HepG2 (cell line): ENCODE measurements at regions not wholly inside any gene's neighbourhood (a gene's known extent, or its start where the extent isn't known, plus 50 kb on each side); places are given as distances from the start of the nearest gene placed in this dataset.

Source experiments
- ATAC-seq: fragments of 200-7000 bp; cut with Tn5 transposase; 3 replicates; pipeline ENCODE4 v1.9.1; 2020; ENCODE audit warnings: mild to moderate bottlenecking, moderate library complexity
- BruUV-seq: library from RNA; stranded (reverse); fragments of 400-500 nt; replicated peaks from 2 replicates; lab custom pipeline; 2021; lab: Mats Ljungman, UMichigan
- CTCF ChIA-PET: fragments of 300-600 bp; formaldehyde crosslinking; extraction: SDS; loops from one replicate; lab custom pipeline; 2021; ENCODE audit warnings: low total read pairs, inconsistent platforms, low intra/inter-chr PET ratio; lab: Yijun Ruan, JAX
- POLR2A ChIA-PET: fragments of 350-600 bp; sonication (Branson Sonifier 250); formaldehyde crosslinking; loops from one replicate; lab custom pipeline; 2020; ENCODE audit warnings: antibody characterized with exemption, inconsistent platforms; lab: Yijun Ruan, JAX
- DNase-seq: peaks from one replicate; pipeline ENCODE4 v3.0.0-alpha.2; 2015; ENCODE audit warnings: low spot score
- FAIRE-seq: peaks from 3 replicates; lab custom pipeline; 2011; peaks lifted over from hg19 to GRCh38; lab: Jason Lieb, UNC
- H2AFZ ChIP-seq: one replicate; pipeline ENCODE4 v1.6.1; 2011; ENCODE audit warnings: low read length, inconsistent platforms
- H3K27ac ChIP-seq: fragments of 300-600 bp; 3 replicates; pipeline ENCODE4 v1.8.0; 2011; ENCODE audit warnings: mixed run types, mild to moderate bottlenecking, mixed read lengths, low read length, inconsistent platforms; ENCODE audit not compliant: insufficient read depth; ENCODE audit errors: extremely low read length
- H3K27me3 ChIP-seq, 2 experiments: fragments of 200-600 bp in 1 of 2; 2 replicates in 1 of 2; 3 replicates in 1 of 2; pipeline versions ENCODE4 v1.6.0 to v1.8.0; 2011; ENCODE audit warnings: low read length in 2 of 2, mild to moderate bottlenecking in 2 of 2, moderate library complexity in 2 of 2, inconsistent platforms in 1 of 2; ENCODE audit not compliant: insufficient read depth in 2 of 2, control insufficient read depth in 1 of 2
- H3K36me3 ChIP-seq, 2 experiments: fragments of 200-600 bp in 1 of 2; replicated peaks in 1 of 2; 2 replicates in 1 of 2; 3 replicates in 1 of 2; pipeline versions ENCODE4 v1.5.1 to v1.8.0; 2011; ENCODE audit warnings: low read length in 2 of 2, inconsistent platforms in 1 of 2; ENCODE audit not compliant: insufficient read depth in 2 of 2, control insufficient read depth in 1 of 2
- H3K4me1 ChIP-seq: 2 replicates; pipeline ENCODE4 v1.5.1; 2012; ENCODE audit warnings: low read length, inconsistent platforms; ENCODE audit not compliant: insufficient read depth
- H3K4me2 ChIP-seq: 2 replicates; pipeline ENCODE4 v1.6.0; 2011; ENCODE audit warnings: low read depth, low read length, inconsistent platforms
- H3K4me3 ChIP-seq, 3 experiments: fragments of 200-600 bp in 1 of 3; sonication (generic), shearing (Covaris generic) in 1 of 3; replicated peaks in 1 of 3; 2 replicates each; pipeline ENCODE4 v1.5.1; 2011 to 2016; ENCODE audit warnings: low read length in 3 of 3, inconsistent platforms in 2 of 3, low read depth in 2 of 3, mild to moderate bottlenecking in 2 of 3, control low read depth in 1 of 3, mixed read lengths in 1 of 3; ENCODE audit not compliant: insufficient read depth in 1 of 3
- H3K79me2 ChIP-seq: one replicate; pipeline ENCODE4 v1.6.1; 2011; ENCODE audit warnings: low read length, inconsistent platforms; ENCODE audit not compliant: insufficient read depth
- H3K9ac ChIP-seq: 2 replicates; pipeline ENCODE4 v1.6.0; 2011; ENCODE audit warnings: mild to moderate bottlenecking, low read depth, low read length, inconsistent platforms; ENCODE audit not compliant: insufficient read depth
- H3K9me3 ChIP-seq: 2 replicates; pipeline ENCODE4 v1.5.1; 2012; ENCODE audit warnings: mild to moderate bottlenecking, low read length
- H4K20me1 ChIP-seq: 2 replicates; pipeline ENCODE4 v1.6.0; 2011; ENCODE audit warnings: inconsistent platforms, mild to moderate bottlenecking, low read length, moderate library complexity; ENCODE audit not compliant: insufficient read depth
- ATF2 ChIP-seq: sonication (generic); formaldehyde crosslinking; IDR thresholded peaks from 2 replicates; pipeline ENCODE4 v1.4.0; 2020; ENCODE audit warnings: missing genetic modification reagents
- CEBPB ChIP-seq: IDR thresholded peaks from 2 replicates; pipeline ENCODE4 v1.6.1; 2011; ENCODE audit warnings: low read depth, low read length, improper control_type of control experiment, borderline replicate concordance
- IKZF5 ChIP-seq: IDR thresholded peaks from 2 replicates; pipeline ENCODE4 v1.6.1; 2018; ENCODE audit warnings: missing genetic modification reagents, mild to moderate bottlenecking, missing compliant biosample characterization
- KDM5A ChIP-seq: fragments of 200-600 bp; sonication (generic); IDR thresholded peaks from 2 replicates; pipeline ENCODE4 v1.7.0; 2018; ENCODE audit warnings: antibody characterized with exemption, mild to moderate bottlenecking, low read length, borderline replicate concordance
- RAD21 ChIP-seq: fragments of 450-650 bp; formaldehyde crosslinking; IDR thresholded peaks from 2 replicates; pipeline ENCODE4 v1.5.0; 2020; ENCODE audit warnings: mild to moderate bottlenecking
- SMARCC2 ChIP-seq: fragments of 450-650 bp; IDR thresholded peaks from 2 replicates; pipeline ENCODE4 v1.6.1; 2017; ENCODE audit warnings: antibody characterized with exemption, mild to moderate bottlenecking
- TEAD2 ChIP-seq: sonication (generic); formaldehyde crosslinking; IDR thresholded peaks from 2 replicates; pipeline ENCODE4 v1.9.0; 2021; ENCODE audit warnings: missing genetic modification reagents
- ZBTB7B ChIP-seq: sonication (generic); formaldehyde crosslinking; IDR thresholded peaks from 2 replicates; pipeline ENCODE4 v1.4.0; 2020; ENCODE audit warnings: missing genetic modification reagents
- ZMAT3 ChIP-seq: sonication (generic); formaldehyde crosslinking; conservative IDR thresholded peaks from 2 replicates; pipeline ENCODE4 v1.7.0; 2021; ENCODE audit warnings: missing genetic modification reagents
- WGBS: methylation state at CpG from one replicate; pipeline ENCODE4 v1.1.6; 2017; ENCODE audit warnings: low lambda C conversion rate; 5-methylcytosine and 5-hydroxymethylcytosine counted together
- in situ Hi-C: cut with HindIII; loops from 2 replicates; pipeline ENCODE4 v1.10.0; 2017; ENCODE audit warnings: low pct_unique_long_range_greater_than_20kb; ENCODE audit not compliant: extremely low pct_ligation_motif_present
- intact Hi-C: fragments of 100-400 bp; cut with micrococcal nuclease; formaldehyde crosslinking; loops from one replicate; pipeline ENCODE4 v1.10.0; 2022; ENCODE audit not compliant: unreplicated experiment

DNA sequence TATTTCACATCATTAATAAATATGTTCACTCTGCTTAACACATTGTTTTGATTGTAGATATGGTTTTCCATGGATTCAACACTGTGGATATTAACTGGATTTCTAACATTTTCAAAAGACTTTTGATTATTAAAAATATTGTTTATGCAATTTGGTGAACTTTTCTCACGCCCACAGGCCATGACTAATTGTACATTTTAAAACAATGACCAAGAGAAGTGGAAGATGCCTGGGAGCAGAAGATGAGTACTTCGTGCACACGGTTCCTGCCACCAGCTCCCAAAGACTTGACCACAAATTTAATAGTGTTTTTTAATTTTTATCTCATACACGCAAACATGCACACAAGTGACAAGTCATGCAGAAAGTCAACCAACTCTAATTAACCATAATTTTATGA lies 451.0 kb upstream of the ADARB2 start:
- Histone ChIP-seq H3K27me3 (no peaks in the 10 kb centered on the region), H4K20me1 (no peaks in the 10 kb centered on the region), H2AFZ (no peak overlapping the region), H3K4me1 (no peaks in the 10 kb centered on the region), H3K4me2 (no peak overlapping the region), H3K79me2 (no peaks in the 10 kb centered on the region), H3K4me3 (no peak overlapping the region), H3K27ac (no peak overlapping the region), H3K9me3 (peaks cover 12% of the 10 kb centered on the region), H3K36me3 (no peaks in the 10 kb centered on the region), H3K9ac (no peak overlapping the region)
- ChIA-PET POLR2A (no interaction called here), CTCF (no interaction called here)
- in situ Hi-C loops (no loop called here), intact Hi-C loops (no loop called here)
- 3% methylated on average over 4 of the region's 4 CpGs for WGBS
- DNase-seq (no peak), FAIRE-seq (no peak), ATAC-seq (no peak)
- BruUV-seq: no TSS peak
- no peak for TF ChIP-seq TEAD2
- TF ChIP-seq SMARCC2: no peak
- no peak for TF ChIP-seq ZMAT3 (CRISPR knock-in tag)
- TF ChIP-seq KDM5A: no peak
- no peak for TF ChIP-seq ZBTB7B (CRISPR knock-in tag)
- no peak for TF ChIP-seq ATF2 (CRISPR knock-in tag)
- TF ChIP-seq IKZF5 (CRISPR knock-in tag): no peak

DNA sequence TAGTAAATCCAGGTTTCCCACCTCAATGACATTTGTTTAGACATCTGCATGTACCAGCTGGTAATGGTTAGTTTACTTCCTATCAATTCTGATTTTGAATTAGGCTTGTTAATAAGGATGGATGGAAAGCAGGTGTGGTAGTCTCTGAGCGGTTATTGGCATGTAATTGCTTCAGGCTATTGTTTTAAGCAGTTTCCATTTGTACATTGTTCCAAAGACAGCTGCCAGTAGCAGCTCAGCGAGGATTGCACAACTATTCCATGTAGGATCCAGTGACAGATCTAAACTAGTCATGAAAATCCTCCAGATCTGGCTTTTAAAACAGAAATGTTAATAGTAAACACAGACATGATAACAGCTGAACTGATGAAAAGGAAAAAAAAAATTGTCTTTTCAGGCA lies 436.0 kb upstream of the ADARB2 start:
- no peaks in the 10 kb centered on the region for H3K27me3 ChIP-seq
- H3K27ac ChIP-seq: no peak overlapping the region
- H2AFZ ChIP-seq: no peak overlapping the region
- no peaks in the 10 kb centered on the region for H3K9me3 ChIP-seq
- 6% methylated on average over 2 of the region's 2 CpGs for WGBS
- H3K4me3 ChIP-seq: no peak overlapping the region
- H4K20me1 ChIP-seq: no peaks in the 10 kb centered on the region
- H3K4me1 ChIP-seq: no peaks in the 10 kb centered on the region
- TF ChIP-seq RAD21 (CRISPR knock-in tag): no peak
- peak; percentile 70 for TF ChIP-seq CEBPB
- no peak overlapping the region for H3K9ac ChIP-seq
- ATAC-seq (no peak), FAIRE-seq (no peak), DNase-seq (no peak)
- CTCF ChIA-PET: no interaction called here
- in situ Hi-C loops (no loop called here), intact Hi-C loops (no loop called here)
- POLR2A ChIA-PET: no interaction called here
- no peaks in the 10 kb centered on the region for H3K79me2 ChIP-seq
- H3K4me2 ChIP-seq: no peak overlapping the region
- H3K36me3 ChIP-seq: no peaks in the 10 kb centered on the region
- BruUV-seq: no TSS peak
